CD4-positive, alpha-beta memory T cell (primary cell): ENCODE measurements at regions not wholly inside any gene's neighbourhood (a gene's known extent, or its start where the extent isn't known, plus 50 kb on each side); places are given as distances from the start of the nearest gene placed in this dataset.

Experiments used
- CTCF ChIA-PET: fragments of 350-600 bp; sonication (Branson Sonifier 250); formaldehyde crosslinking; loops from one replicate; lab custom pipeline; 2021; ENCODE audit warnings: inconsistent platforms; ENCODE audit not compliant: partially characterized antibody; lab: Charles Lee
- POLR2A ChIA-PET: fragments of 350-600 bp; sonication (Branson Sonifier 250); formaldehyde crosslinking; loops from one replicate; lab custom pipeline; 2021; ENCODE audit not compliant: partially characterized antibody; lab: Charles Lee
- DNase-seq, 5 donors: peaks; one replicate each; pipeline versions ENCODE4 v3.0.0 to v3.0.0-alpha.2; 2020 to 2022; ENCODE audit warnings: mixed read lengths in 1 of 5
- H3K27ac ChIP-seq: one replicate; pipeline ENCODE4 v1.7.0; 2013; ENCODE audit warnings: low read depth, low read length
- H3K27me3 ChIP-seq: 2 replicates; pipeline ENCODE4 v1.7.0; 2013; ENCODE audit warnings: mild to moderate bottlenecking, low read length, moderate library complexity; ENCODE audit not compliant: insufficient read depth
- H3K36me3 ChIP-seq: 2 replicates; pipeline ENCODE4 v1.7.0; 2013; ENCODE audit warnings: mild to moderate bottlenecking, low read length, moderate library complexity; ENCODE audit not compliant: insufficient read depth
- H3K4me1 ChIP-seq: 2 replicates; pipeline ENCODE4 v1.7.0; 2013; ENCODE audit warnings: mild to moderate bottlenecking, low read length, moderate library complexity; ENCODE audit not compliant: insufficient read depth
- H3K4me3 ChIP-seq, 2 donors: one replicate each; pipeline ENCODE4 v1.7.0; 2013; ENCODE audit warnings: low read length in 2 of 2, mild to moderate bottlenecking in 1 of 2
- H3K9me3 ChIP-seq, 2 donors: one replicate each; pipeline ENCODE4 v1.7.0; 2013; ENCODE audit warnings: low read length in 2 of 2, control low read depth in 1 of 2; ENCODE audit not compliant: control insufficient read depth in 1 of 2
- H3K27ac Mint-ChIP-seq, 7 donors: one replicate each; pipeline ENCODE4 v1.8.0; 2020 to 2021; ENCODE audit warnings: mixed read lengths in 7 of 7, mild to moderate bottlenecking in 6 of 7, inconsistent platforms in 3 of 7, moderate library complexity in 3 of 7
- H3K27me3 Mint-ChIP-seq, 2 donors: one replicate each; pipeline ENCODE4 v1.8.0; 2020 to 2021; ENCODE audit warnings: mixed read lengths in 2 of 2
- H3K36me3 Mint-ChIP-seq, 2 donors: one replicate each; pipeline ENCODE4 v1.8.0; 2020 to 2021; ENCODE audit warnings: mixed read lengths in 2 of 2, inconsistent platforms in 1 of 2, mild to moderate bottlenecking in 1 of 2
- H3K4me1 Mint-ChIP-seq, 4 donors: one replicate each; pipeline ENCODE4 v1.8.0; 2020 to 2021; ENCODE audit warnings: mixed read lengths in 4 of 4, mild to moderate bottlenecking in 1 of 4
- H3K4me3 Mint-ChIP-seq, 8 donors: one replicate each; pipeline ENCODE4 v1.8.0; 2020 to 2021; ENCODE audit warnings: mixed read lengths in 8 of 8, mild to moderate bottlenecking in 7 of 8, moderate library complexity in 6 of 8, inconsistent platforms in 3 of 8
- H3K9me3 Mint-ChIP-seq, 8 donors: one replicate each; pipeline ENCODE4 v1.8.0; 2020 to 2021; ENCODE audit warnings: mixed read lengths in 8 of 8, mild to moderate bottlenecking in 5 of 8, inconsistent platforms in 3 of 8, moderate library complexity in 1 of 8
- intact Hi-C: fragments of 100-400 bp; cut with micrococcal nuclease; formaldehyde crosslinking; loops from one replicate; pipeline ENCODE4 v1.15.1; 2023

GRCh38 chr4:129641179-129641578 lies 545.2 kb downstream of the C4orf33 start:
- H3K36me3 Mint-ChIP-seq: no peaks in the 10 kb centered on the region
- H3K9me3 Mint-ChIP-seq: peaks cover 0 to 8% (median 0%) of the 10 kb centered on the region in 8 donors
- Histone ChIP-seq H3K4me1 (no peaks in the 10 kb centered on the region), H3K4me3 (no peak overlapping the region), H3K27me3 (no peaks in the 10 kb centered on the region), H3K27ac (no peak overlapping the region), H3K36me3 (no peaks in the 10 kb centered on the region), H3K9me3 (no peaks in the 10 kb centered on the region)
- H3K4me1 Mint-ChIP-seq: no peaks in the 10 kb centered on the region
- peak in 4 of 5 donors; percentile 10 to 23 (median 18) for DNase-seq
- CTCF ChIA-PET: interaction anchor here (1.1 to 2.5 kb wide), 4 partner anchors 271 to 1449 kb away, joined by 3 to 9 read pairs (median 5); no protein-coding TSS in a partner anchor
- H3K27ac Mint-ChIP-seq: no peak overlapping the region
- peaks cover 0 to 1% of the 10 kb centered on the region in 2 donors for H3K27me3 Mint-ChIP-seq
- no peak overlapping the region for H3K4me3 Mint-ChIP-seq
- intact Hi-C loops: no loop called here
- POLR2A ChIA-PET: no interaction called here

GRCh38 chr4:129645461-129645860 lies 549.5 kb downstream of the C4orf33 start:
- H3K4me3 ChIP-seq: no peak overlapping the region
- H3K4me3 Mint-ChIP-seq: no peak overlapping the region
- CTCF ChIA-PET: no interaction called here
- no peaks in the 10 kb centered on the region for H3K36me3 Mint-ChIP-seq
- H3K27ac ChIP-seq: no peak overlapping the region
- intact Hi-C loops: no loop called here
- POLR2A ChIA-PET: no interaction called here
- H3K27me3 Mint-ChIP-seq: no peaks in the 10 kb centered on the region
- H3K27me3 ChIP-seq: no peaks in the 10 kb centered on the region
- no peaks in the 10 kb centered on the region for H3K36me3 ChIP-seq
- peaks cover 0 to 3% (median 0%) of the 10 kb centered on the region in 8 donors for H3K9me3 Mint-ChIP-seq
- no peaks in the 10 kb centered on the region for H3K9me3 ChIP-seq
- H3K4me1 ChIP-seq: no peaks in the 10 kb centered on the region
- DNase-seq: no peak
- no peak overlapping the region for H3K27ac Mint-ChIP-seq
- H3K4me1 Mint-ChIP-seq: no peaks in the 10 kb centered on the region

DNA sequence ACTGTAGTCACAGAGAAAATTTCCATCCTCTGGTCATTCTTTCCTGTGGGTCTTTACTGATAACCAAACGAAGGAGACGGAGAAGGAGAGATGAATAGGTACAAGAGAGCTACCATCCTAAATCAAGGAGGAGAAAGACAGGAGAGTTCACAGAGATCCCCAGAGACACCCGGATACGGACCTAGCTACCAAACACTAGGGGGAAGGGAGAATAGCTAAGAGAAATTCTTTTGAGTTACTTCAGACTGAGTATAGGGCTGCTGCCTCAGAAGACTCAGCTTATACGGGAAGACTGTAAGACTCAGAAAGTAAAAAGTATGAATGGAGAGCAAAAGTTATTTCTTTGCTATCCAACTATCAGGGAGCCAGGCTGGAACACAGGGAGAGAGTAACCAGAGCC lies 572.1 kb downstream of the C4orf33 start:
- H3K36me3 ChIP-seq: no peaks in the 10 kb centered on the region
- ChIA-PET CTCF (no interaction called here), POLR2A (no interaction called here)
- Mint-ChIP-seq H3K27me3 (no peaks in the 10 kb centered on the region), H3K4me1 (no peaks in the 10 kb centered on the region), H3K4me3 (no peak overlapping the region), H3K27ac (no peak overlapping the region), H3K9me3 (peaks cover 0 to 3% (median 0%) of the 10 kb centered on the region in 8 donors), H3K36me3 (no peaks in the 10 kb centered on the region)
- H3K27me3 ChIP-seq: no peaks in the 10 kb centered on the region
- H3K4me1 ChIP-seq: no peaks in the 10 kb centered on the region
- H3K9me3 ChIP-seq: no peaks in the 10 kb centered on the region
- H3K4me3 ChIP-seq: no peak overlapping the region
- intact Hi-C loops: no loop called here
- no peak for DNase-seq
- no peak overlapping the region for H3K27ac ChIP-seq

- peaks cover 0 to 5% (median 2%) of the 10 kb centered on the region in 8 donors for H3K9me3 Mint-ChIP-seq
Measured at GRCh38 chr4:129672941-129673340, 577.0 kb downstream of the C4orf33 start.

GRCh38 chr4:129675036-129675435 lies 579.1 kb downstream of the C4orf33 start:
- intact Hi-C loops: no loop called here
- Mint-ChIP-seq H3K27ac (no peak overlapping the region), H3K4me1 (no peaks in the 10 kb centered on the region), H3K9me3 (peaks cover 0 to 7% (median under 1%) of the 10 kb centered on the region in 8 donors), H3K4me3 (no peak overlapping the region), H3K27me3 (no peaks in the 10 kb centered on the region), H3K36me3 (no peaks in the 10 kb centered on the region)
- Histone ChIP-seq H3K27ac (no peak overlapping the region), H3K36me3 (no peaks in the 10 kb centered on the region), H3K27me3 (no peaks in the 10 kb centered on the region), H3K9me3 (no peaks in the 10 kb centered on the region), H3K4me3 (no peak overlapping the region), H3K4me1 (no peaks in the 10 kb centered on the region)
- DNase-seq: no peak
- POLR2A ChIA-PET: no interaction called here
- CTCF ChIA-PET: no interaction called here

More at GRCh38 chr4:129672941-129673340, 577.0 kb downstream of the C4orf33 start:
- Histone ChIP-seq H3K27ac (no peak overlapping the region), H3K27me3 (no peaks in the 10 kb centered on the region), H3K4me3 (no peak overlapping the region), H3K36me3 (no peaks in the 10 kb centered on the region), H3K4me1 (no peaks in the 10 kb centered on the region), H3K9me3 (no peaks in the 10 kb centered on the region)
- no peak for DNase-seq
- POLR2A ChIA-PET: no interaction called here
- H3K36me3 Mint-ChIP-seq: no peaks in the 10 kb centered on the region
- intact Hi-C loops: no loop called here
- no peaks in the 10 kb centered on the region for H3K4me1 Mint-ChIP-seq
- H3K4me3 Mint-ChIP-seq: no peak overlapping the region
- H3K27me3 Mint-ChIP-seq: no peaks in the 10 kb centered on the region
- CTCF ChIA-PET: no interaction called here
- H3K27ac Mint-ChIP-seq: no peak overlapping the region

GRCh38 chr4:129676934-129677333 lies 581.0 kb downstream of the C4orf33 start:
- Histone ChIP-seq H3K27ac (no peak overlapping the region), H3K4me3 (no peak overlapping the region), H3K36me3 (no peaks in the 10 kb centered on the region), H3K9me3 (no peaks in the 10 kb centered on the region), H3K4me1 (no peaks in the 10 kb centered on the region), H3K27me3 (no peaks in the 10 kb centered on the region)
- no peaks in the 10 kb centered on the region for H3K4me1 Mint-ChIP-seq
- H3K9me3 Mint-ChIP-seq: peaks cover 0 to 7% (median 0%) of the 10 kb centered on the region in 8 donors
- no peaks in the 10 kb centered on the region for H3K27me3 Mint-ChIP-seq
- no peaks in the 10 kb centered on the region for H3K36me3 Mint-ChIP-seq
- no peak overlapping the region for H3K4me3 Mint-ChIP-seq
- ChIA-PET POLR2A (no interaction called here), CTCF (no interaction called here)
- intact Hi-C loops: no loop called here
- no peak for DNase-seq
- no peak overlapping the region for H3K27ac Mint-ChIP-seq

DNA sequence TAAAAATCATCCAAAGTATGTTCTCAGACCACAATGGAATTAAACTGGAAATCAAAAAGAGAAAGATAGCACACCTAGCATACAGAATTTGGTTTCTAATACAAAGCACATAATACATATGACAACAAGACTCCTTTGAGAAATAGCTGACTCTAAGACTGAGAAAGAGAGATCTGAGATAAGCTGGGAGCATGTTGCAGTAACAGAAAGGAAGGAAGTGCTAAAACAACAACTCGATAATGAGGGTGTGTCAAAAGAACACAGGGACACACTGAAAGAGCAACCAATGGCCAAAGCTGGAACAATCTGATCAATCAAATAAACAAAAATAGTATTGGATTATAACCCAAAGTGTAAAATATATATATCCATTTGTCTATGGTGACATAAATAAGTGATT lies 586.6 kb downstream of the C4orf33 start:
- H3K27ac ChIP-seq: no peak overlapping the region
- H3K36me3 ChIP-seq: no peaks in the 10 kb centered on the region
- ChIA-PET CTCF (no interaction called here), POLR2A (no interaction called here)
- Mint-ChIP-seq H3K36me3 (no peaks in the 10 kb centered on the region), H3K4me3 (no peak overlapping the region), H3K27me3 (no peaks in the 10 kb centered on the region), H3K4me1 (no peaks in the 10 kb centered on the region), H3K27ac (no peak overlapping the region), H3K9me3 (peaks cover 0 to 7% (median 0%) of the 10 kb centered on the region in 8 donors)
- intact Hi-C loops: no loop called here
- no peak overlapping the region for H3K4me3 ChIP-seq
- DNase-seq: no peak
- no peaks in the 10 kb centered on the region for H3K27me3 ChIP-seq
- H3K4me1 ChIP-seq: no peaks in the 10 kb centered on the region
- no peaks in the 10 kb centered on the region for H3K9me3 ChIP-seq

GRCh38 chr4:129707949-129708348 lies 612.0 kb downstream of the C4orf33 start:
- no peak for DNase-seq
- Histone ChIP-seq H3K4me1 (no peaks in the 10 kb centered on the region), H3K27ac (no peak overlapping the region), H3K9me3 (no peaks in the 10 kb centered on the region), H3K27me3 (no peaks in the 10 kb centered on the region), H3K4me3 (no peak overlapping the region), H3K36me3 (no peaks in the 10 kb centered on the region)
- H3K27ac Mint-ChIP-seq: no peak overlapping the region
- peaks cover 0 to 7% (median 1%) of the 10 kb centered on the region in 8 donors for H3K9me3 Mint-ChIP-seq
- H3K4me1 Mint-ChIP-seq: no peaks in the 10 kb centered on the region
- H3K27me3 Mint-ChIP-seq: no peaks in the 10 kb centered on the region
- CTCF ChIA-PET: no interaction called here
- no peaks in the 10 kb centered on the region for H3K36me3 Mint-ChIP-seq
- intact Hi-C loops: no loop called here
- POLR2A ChIA-PET: no interaction called here
- no peak overlapping the region for H3K4me3 Mint-ChIP-seq
